ENCODE measurements at regions not wholly inside any gene's neighbourhood (a gene's known extent, or its start where the extent isn't known, plus 50 kb on each side); places are given as distances from the start of the nearest gene placed in this dataset.

DNA sequence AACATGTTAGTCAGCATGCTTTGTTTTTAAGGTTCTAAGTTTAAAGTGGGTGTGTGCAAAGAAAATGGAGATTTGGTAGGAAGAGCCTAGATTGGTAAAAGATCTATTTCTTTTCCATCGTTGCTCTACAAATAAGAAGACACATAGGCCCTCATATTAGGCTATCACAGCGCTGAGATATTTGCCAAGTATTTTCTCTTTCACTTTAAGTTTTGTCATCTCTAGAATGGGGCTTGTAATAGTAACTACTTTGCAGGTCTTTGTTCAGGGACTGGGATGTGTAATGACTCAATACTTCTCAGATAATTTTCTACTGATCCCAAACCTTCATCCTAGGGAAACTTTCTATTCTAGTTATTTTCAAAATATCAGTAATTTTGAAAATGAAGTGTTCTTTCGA is 917.7 kb upstream of the SLC10A2 start:
- POLR2A ChIA-PET, result no interaction called here
- H3K4me3 ChIP-seq (ENCODE audit: low read depth, low read length), result no peak overlapping the region
- CTCF ChIA-PET, result no interaction called here
- TF ChIP-seq, protein P1, sequence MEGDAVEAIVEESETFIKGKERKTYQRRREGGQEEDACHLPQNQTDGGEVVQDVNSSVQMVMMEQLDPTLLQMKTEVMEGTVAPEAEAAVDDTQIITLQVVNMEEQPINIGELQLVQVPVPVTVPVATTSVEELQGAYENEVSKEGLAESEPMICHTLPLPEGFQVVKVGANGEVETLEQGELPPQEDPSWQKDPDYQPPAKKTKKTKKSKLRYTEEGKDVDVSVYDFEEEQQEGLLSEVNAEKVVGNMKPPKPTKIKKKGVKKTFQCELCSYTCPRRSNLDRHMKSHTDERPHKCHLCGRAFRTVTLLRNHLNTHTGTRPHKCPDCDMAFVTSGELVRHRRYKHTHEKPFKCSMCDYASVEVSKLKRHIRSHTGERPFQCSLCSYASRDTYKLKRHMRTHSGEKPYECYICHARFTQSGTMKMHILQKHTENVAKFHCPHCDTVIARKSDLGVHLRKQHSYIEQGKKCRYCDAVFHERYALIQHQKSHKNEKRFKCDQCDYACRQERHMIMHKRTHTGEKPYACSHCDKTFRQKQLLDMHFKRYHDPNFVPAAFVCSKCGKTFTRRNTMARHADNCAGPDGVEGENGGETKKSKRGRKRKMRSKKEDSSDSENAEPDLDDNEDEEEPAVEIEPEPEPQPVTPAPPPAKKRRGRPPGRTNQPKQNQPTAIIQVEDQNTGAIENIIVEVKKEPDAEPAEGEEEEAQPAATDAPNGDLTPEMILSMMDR (IDR thresholded peaks at IDR 0.05; ENCODE audit: insufficient read depth, low read depth, low read length), result no peak
- DNase-seq (ENCODE audit: low read depth), result no peak
- H3K36me3 ChIP-seq (ENCODE audit: control insufficient read depth, insufficient read depth, low read length), result no peaks in the 10 kb centered on the region
- H3K27me3 ChIP-seq (ENCODE audit: control insufficient read depth, insufficient read depth, low read length), result no peaks in the 10 kb centered on the region

DNA sequence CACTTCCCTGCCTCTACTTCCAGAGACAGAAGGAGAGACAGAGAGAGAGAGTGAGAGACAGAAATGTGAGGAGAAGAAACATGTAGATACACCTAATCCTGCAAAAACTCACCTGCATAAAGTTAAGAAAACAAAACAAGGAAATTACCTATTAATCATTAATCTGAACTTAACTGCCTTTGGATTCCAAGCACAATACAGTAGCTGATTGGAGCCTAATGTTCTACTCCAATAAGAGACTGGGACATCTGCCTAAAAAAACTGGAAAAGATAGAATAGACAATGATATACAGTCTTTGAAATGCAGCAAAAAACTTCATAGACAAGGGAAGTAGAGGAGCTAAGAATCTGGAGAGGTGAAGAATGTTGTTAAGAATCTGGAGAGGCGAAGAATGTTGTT is 910.2 kb upstream of the SLC10A2 start:
- no peak overlapping the region for H3K4me3 ChIP-seq (ENCODE audit: low read depth, low read length)
- TF ChIP-seq, protein P1 (IDR thresholded peaks at IDR 0.05; ENCODE audit: insufficient read depth, low read depth, low read length), result no peak
- no peak for DNase-seq (ENCODE audit: low read depth)
- POLR2A ChIA-PET, result no interaction called here
- CTCF ChIA-PET, result no interaction called here
- H3K27me3 ChIP-seq (ENCODE audit: control insufficient read depth, insufficient read depth, low read length), result no peaks in the 10 kb centered on the region
- H3K36me3 ChIP-seq (ENCODE audit: control insufficient read depth, insufficient read depth, low read length), result no peaks in the 10 kb centered on the region

DNA sequence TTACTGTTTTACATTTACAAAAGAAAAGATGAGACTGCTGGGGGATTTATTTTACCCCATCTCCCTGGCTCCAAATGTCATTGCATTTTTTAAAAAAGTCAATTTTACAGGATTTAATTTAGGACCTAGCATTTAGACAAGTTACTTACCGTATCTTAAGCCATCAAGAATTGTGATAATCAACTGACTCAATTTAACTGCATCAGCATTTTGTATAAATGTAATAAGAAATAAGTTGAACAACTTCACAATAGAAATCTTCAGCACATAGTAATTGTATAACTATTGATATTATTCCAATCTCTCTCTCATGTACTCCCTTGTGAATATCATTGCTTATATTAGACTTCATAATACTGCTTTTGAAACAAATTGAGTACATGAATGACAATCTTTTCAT is 907.5 kb upstream of the SLC10A2 start:
- DNase-seq (ENCODE audit: low read depth), result no peak
- Histone ChIP-seq H3K36me3 (ENCODE audit: control insufficient read depth, insufficient read depth, low read length) (no peaks in the 10 kb centered on the region), H3K27me3 (ENCODE audit: control insufficient read depth, insufficient read depth, low read length) (no peaks in the 10 kb centered on the region), H3K4me3 (ENCODE audit: low read depth, low read length) (no peak overlapping the region)
- ChIA-PET CTCF (no interaction called here), POLR2A (no interaction called here)
- TF ChIP-seq, protein P1 (IDR thresholded peaks at IDR 0.05; ENCODE audit: insufficient read depth, low read depth, low read length), result no peak

DNA sequence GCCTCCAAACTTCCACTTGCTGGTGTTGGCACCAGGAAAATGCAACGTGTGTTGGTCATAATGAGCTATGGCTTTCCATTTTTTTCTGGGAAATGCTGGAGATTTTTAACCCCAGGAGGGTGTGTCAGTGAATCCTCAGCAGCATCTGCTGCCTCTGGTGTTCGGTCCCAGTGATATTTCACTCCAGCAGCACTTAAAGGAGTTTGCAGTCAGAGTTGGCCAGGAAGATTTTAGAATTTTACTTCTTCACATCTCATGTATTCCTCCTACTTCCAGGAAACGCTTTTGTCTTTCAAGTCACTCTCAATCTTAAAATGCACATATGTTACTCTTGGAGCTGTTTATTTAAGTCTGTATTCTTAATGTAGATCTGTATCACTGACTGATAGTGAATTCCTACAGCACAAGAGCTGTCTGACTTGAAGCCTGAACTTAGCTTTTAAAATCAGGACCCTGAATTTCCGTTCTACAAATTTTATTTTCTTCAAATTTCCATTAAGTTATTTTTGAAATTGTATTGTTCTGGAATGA is 903.4 kb upstream of the SLC10A2 start:
- POLR2A ChIA-PET, result no interaction called here
- H3K4me3 ChIP-seq (ENCODE audit: low read depth, low read length), result no peak overlapping the region
- TF ChIP-seq, protein P1 (IDR thresholded peaks at IDR 0.05; ENCODE audit: insufficient read depth, low read depth, low read length), result no peak
- DNase-seq (ENCODE audit: low read depth), result no peak
- H3K36me3 ChIP-seq (ENCODE audit: control insufficient read depth, insufficient read depth, low read length), result no peaks in the 10 kb centered on the region
- CTCF ChIA-PET, result no interaction called here
- H3K27me3 ChIP-seq (ENCODE audit: control insufficient read depth, insufficient read depth, low read length), result no peaks in the 10 kb centered on the region

DNA sequence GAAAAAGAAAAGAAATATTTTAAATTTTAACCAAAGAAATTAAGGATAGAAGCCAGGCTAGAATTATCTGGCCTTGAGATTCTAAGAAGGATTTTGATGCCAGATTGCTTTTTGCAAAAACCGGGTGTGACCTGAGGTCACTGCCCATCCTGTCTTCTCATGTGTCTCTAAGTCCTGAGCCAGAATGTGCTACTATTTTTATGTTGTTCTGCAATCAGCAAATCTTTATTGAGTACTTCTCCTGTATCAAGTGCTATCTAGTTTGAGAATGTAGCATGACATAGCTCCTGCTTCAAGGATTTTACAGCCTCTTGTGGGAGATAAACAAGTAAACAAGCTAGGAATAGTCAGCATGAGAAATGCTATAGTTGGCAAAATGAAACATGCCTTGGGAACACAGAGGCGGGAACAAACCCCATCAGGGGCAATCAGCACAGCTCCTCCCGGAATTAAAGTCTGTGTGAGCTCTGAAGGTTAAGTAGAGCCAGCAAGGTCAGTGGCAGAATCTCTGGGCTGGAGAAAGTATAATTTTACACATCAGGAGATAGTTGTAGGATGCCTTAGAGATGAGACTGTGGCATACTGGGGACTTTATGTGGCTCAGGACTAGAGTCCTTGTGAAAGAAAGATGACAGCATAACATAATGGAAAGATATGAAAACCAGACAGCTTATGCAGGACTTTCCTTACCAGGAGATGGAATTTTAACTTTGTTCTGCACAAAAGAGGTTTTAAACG is 899.5 kb upstream of the SLC10A2 start:
- ChIA-PET POLR2A (no interaction called here), CTCF (no interaction called here)
- H3K4me3 ChIP-seq (ENCODE audit: low read depth, low read length), result no peak overlapping the region
- TF ChIP-seq, protein P1 (IDR thresholded peaks at IDR 0.05; ENCODE audit: insufficient read depth, low read depth, low read length), result no peak
- H3K27me3 ChIP-seq (ENCODE audit: control insufficient read depth, insufficient read depth, low read length), result no peaks in the 10 kb centered on the region
- no peaks in the 10 kb centered on the region for H3K36me3 ChIP-seq (ENCODE audit: control insufficient read depth, insufficient read depth, low read length)
- DNase-seq (ENCODE audit: low read depth), result no peak

Measured in BJ (cell line).